Stimulated activated CD8-positive, alpha-beta memory T cell treated with anti-CD3 and anti-CD28 coated beads, Interleukin-12 subunit alpha, Interleukin-12 subunit beta, amount 100 ng/mL, for 4 hours (primary cell): ENCODE measurements at regions not wholly inside any gene's neighbourhood (a gene's known extent, or its start where the extent isn't known, plus 50 kb on each side); places are given as distances from the start of the nearest gene placed in this dataset.

ENCODE experiments used
- DNase-seq: peaks from one replicate; pipeline ENCODE4 v3.0.0-alpha.2; 2020; ENCODE audit warnings: low read depth

DNA sequence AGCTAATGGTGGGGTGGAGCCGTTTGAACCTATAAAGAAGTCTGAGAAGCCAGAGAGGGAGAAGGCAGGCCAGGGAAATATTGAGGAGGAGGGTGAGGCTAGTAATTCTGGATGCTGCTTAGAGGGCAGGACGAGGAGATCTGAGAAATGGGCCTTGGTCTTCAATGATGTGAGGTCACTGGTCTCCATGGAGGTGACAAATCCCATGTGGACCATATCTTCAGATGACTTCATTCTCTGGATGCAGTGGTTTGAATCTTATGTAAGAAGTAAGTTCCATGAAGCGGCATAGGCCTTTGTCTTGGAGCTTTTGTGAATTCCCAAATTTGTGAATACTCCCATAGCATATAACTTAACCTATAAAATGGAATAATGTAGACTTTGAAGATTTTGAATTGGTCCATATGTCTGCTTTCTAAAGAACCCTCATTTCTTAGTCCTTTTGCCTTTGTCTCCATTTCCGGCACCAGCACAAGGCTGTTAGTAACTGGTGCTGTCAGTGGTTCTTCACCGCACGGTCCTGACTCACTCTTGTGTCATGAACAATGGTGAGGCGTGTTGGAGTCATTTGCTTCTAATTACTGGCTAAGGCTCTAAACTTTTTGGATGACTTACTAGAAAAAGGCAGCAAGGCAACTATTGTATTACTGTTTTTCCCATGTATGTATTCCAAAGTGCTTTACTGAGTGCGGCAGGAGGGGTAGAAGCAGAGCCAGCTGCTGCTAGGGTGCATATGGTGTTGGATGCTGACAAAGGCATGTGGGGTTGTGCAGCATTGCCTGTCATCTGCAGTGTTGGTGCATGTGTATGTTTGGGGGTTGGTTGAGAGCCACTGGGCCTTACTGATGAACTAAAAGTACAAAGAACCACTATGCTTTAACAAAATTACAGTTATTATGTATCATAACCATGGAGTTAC lies 279.3 kb upstream of the C2CD4B start:
- DNase-seq = no peak

DNA sequence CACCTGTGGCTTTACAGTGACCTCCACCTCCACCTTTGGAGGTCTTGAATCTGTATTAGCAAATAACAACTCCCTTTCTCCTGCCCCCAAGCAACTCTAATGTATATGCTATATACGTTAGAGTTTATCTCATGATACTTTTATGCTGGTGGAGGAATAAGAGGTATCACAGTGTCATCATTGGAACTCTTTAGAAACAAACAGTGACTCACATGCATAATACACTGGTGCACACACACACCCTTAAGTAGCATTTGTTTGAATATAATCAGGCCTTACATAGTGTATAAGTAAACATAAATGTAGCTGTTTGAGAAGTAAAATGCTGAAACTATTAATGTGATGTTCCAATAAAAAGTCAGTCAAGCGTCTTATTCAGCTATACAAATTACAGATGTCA lies 280.2 kb upstream of the C2CD4B start:
- DNase-seq = no peak

DNA sequence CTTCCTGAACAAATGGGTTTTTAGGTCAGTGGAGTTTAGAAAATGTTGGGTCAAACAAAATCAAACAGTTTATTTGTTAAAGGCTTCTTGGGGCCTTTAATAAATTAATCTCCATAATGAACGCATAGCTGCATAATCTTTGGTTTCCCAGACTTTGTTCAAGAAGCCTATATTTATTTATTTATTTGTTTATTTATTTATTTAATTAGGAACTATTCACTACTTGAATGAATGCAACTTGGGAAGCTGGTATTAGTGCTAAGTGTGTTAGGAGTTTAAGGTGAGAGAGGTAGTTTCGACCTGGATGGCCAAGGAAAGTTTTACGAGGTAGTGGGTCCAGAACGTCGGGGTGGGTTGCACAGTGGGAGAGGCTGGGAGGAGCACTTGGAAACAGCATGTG lies 281.9 kb upstream of the C2CD4B start:
- no peak for DNase-seq

DNA sequence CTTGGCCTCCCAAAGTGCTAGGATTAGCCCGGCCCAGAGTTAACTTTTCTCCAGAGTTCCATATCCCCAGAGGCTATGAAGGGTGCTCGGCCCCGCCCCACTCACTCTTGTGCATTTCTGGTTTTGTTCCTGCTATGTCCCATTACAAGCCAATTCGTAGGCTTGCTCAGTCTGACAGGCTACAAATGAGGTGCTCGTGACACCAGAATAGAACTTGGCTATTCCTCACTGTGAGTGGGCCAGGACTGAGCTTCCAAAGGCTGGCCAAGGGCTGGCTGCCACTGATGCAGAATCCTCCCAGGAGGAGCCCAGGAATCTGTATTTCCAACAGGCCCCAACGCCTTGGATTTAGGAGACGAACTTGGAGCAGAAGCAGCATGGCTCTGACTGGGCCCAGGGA lies 282.7 kb upstream of the C2CD4B start:
- DNase-seq = no peak

DNA sequence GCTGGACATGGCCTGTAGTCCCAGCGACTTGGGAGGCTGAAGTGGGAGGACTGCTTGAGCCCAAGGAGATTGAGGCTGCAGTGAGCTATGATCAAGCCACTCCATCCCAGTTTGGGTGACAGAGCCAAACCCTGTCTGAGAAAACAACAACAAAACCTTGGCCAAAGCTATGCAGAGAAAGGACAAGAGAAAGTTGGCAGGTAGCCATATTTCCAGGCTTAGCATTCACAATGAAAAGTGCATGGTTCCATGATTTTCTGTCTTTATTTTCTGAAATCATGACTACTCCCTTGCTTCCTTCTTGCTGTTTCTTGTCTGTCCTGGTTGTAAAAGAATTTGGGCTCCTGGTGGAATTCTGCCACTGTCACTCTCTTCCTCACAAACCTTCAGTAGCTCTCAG lies 284.6 kb upstream of the C2CD4B start:
- no peak for DNase-seq

DNA sequence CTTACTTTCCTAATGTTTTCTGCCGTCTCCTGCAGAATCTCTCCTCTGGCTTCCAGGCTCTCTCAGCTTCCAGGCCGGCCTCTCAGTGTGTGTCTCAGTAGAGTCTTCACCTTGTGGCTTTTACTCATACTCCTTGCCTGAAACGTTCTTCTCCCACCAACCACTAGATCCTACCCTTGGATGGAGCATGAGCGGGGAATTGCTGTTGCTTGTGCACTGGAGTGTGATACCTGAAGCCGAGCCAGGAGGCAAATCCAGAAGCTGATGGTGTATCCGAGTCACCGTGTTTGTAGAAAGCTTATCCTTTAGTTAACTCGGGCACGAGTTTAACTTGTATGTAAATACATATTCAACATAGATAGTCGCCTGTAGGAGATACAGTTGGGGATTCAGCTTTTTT lies 285.0 kb upstream of the C2CD4B start:
- DNase-seq = no peak

DNA sequence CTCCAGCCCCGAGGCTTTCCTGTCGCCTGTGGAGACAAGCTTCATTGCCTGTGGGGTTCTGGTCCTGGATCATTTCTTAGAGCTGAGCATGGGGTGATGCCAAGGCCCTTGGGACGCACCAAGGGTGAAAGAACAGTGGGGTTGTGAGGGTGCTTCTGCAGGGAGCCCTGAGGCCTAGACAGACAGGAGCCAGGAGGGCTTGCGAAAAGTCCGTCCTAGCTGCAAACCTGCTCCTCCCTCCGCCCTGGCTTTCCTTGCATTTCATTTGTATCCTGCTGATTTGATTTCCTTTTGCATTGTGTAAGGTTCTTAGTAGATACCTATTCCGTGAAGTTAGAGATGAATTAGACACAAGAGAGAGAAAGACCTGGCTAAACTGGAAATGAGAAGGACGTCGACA lies 286.9 kb upstream of the C2CD4B start:
- no peak for DNase-seq

DNA sequence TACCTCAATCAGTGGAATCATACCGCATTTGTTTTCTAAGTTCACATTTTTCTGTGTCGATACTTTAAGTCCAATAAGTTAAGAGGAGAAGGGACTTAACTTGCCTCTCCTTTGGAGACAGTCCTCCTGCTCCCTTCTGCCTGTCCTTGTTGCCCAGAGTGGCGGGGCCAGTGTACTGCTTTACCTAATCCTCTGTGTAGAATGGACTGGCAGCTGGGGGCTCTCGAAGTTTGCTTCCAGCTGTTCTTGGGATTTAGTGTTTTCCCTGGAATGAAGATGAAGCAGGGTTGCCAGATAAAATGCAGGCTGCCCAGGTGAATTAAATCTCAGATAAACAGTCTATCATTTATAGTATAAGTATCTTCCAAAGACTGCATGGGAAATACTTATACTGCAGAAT lies 287.6 kb upstream of the C2CD4B start:
- no peak for DNase-seq

DNA sequence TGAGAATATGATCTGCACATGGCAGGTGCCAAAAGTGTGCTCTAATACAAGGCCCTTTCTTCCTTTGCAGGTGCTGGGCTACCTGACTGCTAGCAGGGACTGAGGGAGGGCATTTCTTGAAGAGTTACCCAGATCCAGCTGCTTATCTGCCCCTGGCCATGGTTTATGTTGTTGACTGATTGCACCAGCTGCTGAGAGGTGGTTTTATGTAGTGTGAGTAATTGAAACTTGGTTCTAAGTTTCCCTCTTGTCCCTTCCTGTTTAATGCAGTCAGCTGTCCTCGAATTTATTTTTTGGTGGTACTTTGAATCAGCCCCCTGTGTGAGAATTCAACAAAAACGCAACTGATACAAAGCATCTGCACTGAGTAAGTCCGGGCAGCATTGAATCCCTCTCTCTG lies 288.3 kb upstream of the C2CD4B start:
- DNase-seq = no peak

DNA sequence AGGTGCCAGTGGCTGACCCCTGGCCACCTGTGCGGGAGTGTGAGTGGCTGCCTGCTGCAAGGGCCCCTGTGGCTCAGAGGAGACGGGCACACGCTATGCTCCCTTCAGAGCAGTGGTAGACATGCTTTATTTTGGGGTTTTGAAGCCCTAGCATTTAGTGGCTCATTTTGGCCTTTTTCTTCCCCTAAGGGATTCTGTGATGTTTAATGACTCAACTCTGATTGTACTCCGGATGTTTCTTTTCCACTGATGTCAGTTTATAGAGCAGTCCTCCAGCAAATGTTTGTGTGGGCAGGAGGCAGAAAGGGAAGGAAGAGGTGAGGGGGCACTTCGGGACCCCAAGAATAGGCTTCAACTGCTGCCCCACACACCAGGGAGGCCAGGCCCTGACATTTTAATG lies 288.9 kb upstream of the C2CD4B start:
- no peak for DNase-seq

DNA sequence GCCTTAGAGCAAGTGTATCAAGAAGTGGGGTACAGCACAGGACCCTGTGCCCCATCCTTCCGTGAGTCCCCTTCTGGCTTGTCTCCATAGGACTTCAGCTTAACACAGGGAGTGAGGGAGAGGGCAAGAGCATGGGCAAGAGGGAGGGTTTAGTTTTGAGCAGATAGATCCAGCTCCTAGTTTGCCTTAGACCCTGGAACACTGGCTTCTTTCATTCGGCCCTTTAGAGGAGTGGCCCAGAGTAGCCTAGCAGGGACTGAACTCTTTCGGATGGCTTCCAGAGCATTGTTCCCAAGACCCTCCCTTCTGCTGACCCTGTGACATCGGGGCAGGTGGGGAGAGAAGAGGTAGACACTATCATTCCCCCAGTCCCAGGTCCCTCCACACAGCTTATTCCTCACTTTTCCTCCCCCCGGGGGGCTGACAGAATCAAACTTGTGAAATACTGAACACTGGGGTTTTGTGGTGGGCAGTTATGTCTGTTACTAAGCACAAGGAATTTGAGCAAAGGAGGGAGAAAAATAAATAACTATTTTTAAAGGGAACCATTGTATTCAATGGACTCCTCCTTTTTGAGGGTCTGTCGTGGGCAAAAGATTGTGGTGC lies 289.6 kb upstream of the C2CD4B start:
- DNase-seq = no peak

DNA sequence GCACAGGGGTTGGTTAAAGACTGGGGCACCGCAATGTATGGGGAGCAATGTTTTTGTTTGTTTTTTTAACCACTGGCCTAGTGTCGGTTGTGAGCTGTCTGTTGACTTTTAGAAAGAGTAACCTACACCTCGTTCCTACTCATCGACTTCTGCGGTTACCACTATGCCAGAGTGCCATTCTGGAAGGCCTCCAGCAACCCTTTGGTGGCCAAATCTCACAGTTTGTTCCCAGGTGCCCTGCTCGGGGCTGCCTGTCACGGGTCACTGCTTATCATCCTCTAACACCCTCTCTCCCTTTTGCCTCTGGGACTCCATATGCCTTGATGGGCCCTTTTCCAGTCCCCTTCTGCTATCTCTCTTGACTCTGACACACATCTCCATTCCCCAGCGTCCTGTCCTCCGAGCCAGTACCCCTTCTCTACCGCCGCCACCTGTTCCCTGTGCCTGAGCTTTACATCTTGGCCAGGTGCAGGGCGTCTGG lies 290.4 kb upstream of the C2CD4B start:
- DNase-seq = no peak

DNA sequence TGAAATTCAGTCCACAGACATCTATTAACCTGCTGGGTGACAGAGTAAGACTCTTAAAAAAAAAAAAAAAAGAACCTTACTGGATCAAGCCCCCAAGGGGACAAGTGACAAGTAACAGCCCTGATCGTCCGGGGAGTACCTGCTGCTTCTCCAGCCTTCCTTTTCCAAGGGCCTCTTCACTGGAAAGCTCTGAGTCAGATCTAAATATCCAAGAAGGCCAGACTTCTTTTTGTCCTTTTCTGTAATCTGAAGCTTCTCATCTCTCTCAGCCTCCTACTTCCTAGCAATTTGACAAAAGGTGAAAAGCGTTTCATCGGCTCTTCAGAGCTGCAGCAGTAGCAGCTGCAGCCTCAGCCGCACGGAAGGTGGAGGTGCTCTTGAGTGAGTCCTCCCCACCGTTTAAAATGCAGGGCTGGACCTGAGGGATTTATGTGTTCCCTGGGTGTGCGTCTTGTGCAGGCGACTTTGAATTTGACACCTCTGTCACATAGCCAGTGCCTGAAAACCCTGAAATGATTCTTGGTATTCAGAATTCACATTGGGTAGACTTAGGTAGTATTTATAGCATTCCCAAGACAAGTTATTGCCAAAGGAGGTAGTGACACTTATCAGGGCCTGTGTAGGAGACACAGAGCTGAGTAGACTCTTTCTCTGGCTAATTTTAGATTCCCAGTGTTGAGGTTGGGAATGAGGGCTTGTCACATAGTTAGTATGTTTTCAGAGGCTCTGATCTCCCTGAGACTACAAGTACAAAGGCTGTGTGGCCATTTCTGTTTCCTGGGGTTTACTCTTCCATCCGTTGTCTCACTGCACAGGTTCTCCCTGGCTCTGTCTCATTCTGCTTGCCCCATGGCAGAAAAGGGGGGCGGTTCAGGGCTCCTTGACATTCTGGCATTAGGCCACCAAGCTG lies 291.2 kb upstream of the C2CD4B start:
- no peak for DNase-seq

DNA sequence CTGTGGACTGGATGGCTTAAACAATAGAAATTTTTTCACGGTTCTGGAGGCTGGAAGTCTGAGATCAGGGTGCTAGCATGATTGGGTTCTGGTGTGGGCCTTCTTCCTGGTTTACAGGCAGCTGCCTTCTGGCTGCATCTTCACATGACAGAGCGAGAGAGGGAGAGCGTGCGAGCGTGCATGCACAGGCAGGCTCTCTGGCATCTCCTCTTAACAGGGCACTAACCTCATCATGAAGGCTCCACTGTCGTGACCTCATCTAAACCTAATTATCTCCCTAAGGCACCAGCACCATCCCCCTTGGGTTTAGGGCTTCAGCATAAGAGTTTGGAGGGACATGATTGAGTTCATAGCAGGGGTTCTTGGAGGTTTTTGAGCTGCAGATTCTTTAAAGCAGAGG lies 292.0 kb upstream of the C2CD4B start:
- no peak for DNase-seq

DNA sequence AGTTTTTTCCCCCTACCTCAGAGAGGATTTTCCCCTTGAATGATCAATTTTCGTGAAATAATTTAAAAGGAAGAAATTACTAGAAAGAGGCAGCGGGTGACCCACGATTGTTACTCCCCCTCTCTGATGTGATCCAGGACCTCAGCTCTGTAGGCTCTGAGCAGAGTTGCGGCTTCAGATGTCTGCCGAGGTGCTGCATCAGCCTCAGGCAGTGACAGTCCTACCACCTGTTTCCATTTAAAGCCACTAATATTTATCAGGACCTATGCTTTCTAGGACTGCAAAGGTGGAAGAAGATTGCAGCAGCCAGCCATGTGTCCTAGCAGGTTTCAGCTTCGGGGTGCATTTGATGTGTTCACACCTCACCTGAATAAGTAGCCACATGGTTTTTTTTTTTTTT lies 294.8 kb upstream of the C2CD4B start:
- no peak for DNase-seq

DNA sequence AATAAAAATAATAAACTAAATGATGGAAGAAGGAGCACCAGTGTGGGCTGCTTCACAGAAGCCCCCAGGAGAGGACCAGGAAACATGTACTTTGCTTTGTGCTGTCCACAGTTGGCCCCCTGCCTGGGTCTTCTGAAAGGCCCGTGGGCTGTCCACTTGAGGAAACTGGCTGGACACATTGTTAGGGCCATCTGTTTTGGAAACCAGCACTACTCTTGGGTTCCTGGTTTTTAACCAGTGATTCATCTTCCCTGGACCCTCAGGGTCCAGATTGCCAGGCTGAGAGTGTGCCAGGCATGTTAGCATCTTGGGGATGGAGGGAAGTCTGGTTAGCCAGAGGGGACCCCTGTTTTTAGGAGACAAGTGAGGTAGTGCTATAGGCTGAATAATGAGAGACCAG lies 297.2 kb upstream of the C2CD4B start:
- DNase-seq = no peak

DNA sequence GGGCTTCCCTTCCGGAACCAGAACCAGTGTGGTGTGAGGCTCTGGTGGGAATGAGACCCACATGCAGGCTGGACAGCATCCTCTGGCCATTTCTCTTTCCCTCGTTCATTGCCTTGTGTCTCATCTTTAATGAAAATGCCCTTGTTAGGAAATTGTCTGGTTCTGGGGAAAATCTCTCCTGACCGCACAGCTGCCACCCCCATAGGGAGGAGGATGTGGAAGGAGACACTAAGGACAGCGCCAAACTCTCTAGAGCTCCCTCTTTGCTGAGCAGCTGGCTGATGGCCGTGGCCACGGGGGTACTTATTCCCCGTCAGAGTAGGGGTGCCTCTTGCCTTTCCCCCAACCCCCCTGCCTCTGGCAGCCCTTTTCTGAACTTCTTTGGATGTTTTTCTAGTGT lies 297.6 kb upstream of the C2CD4B start:
- DNase-seq = no peak

DNA sequence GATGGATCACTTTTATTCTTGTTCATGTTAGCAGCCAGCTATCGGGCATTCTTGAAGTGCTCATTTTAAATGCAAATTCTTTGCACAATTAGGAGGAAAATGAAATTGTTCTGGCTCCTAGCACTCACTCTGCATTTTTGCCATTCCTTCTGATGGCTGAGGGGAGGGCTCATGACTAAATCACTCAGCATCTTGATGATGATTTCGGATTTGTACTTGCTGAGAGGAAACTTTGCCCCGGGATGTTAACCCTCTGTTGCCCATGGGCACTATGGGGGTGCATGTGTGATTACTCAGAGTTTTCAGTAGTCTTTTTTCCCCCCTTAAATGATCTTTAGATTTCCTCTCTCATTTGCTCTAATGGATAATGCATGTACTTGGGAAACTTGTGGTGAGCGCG lies 299.6 kb upstream of the C2CD4B start:
- DNase-seq = no peak

DNA sequence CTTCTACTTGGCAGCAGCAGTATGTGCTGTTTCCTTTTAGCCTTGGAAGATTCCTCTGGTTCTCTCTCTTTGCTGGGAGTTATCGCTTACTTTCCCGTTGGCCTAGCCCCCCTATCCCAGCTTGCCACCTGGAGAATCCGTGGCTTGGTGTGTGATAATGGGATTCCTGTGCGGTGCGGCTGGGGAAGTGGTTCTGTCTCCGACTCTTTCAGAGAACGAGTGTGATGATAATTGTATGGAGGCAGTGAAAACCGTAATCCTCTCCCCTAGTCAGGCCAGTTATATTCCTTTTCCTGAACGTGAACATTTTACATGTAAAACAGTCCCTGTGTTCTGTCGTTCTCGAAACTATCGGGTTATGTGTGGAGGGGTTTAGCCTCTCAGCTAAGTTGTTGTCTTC lies 300.1 kb upstream of the C2CD4B start:
- no peak for DNase-seq

DNA sequence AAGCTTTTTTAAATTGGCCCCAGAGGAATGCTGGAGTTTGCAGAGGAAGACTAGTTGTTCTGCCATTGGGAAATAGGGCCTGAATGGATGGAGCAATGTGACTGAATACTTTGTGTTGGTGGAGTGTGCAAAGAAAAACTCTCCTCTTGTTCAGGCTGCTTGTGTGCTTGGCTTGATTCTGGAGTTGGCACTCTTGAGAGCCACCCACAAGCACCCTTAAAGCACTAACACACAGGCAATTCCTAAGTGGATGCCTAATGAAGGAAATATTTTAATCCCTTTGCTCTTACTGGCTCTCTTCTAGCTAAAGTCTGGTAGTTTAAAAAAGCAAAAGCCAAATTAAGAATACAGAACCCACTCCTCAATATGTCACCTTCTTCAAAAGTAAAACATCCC lies 304.4 kb upstream of the C2CD4B start:
- no peak for DNase-seq

DNA sequence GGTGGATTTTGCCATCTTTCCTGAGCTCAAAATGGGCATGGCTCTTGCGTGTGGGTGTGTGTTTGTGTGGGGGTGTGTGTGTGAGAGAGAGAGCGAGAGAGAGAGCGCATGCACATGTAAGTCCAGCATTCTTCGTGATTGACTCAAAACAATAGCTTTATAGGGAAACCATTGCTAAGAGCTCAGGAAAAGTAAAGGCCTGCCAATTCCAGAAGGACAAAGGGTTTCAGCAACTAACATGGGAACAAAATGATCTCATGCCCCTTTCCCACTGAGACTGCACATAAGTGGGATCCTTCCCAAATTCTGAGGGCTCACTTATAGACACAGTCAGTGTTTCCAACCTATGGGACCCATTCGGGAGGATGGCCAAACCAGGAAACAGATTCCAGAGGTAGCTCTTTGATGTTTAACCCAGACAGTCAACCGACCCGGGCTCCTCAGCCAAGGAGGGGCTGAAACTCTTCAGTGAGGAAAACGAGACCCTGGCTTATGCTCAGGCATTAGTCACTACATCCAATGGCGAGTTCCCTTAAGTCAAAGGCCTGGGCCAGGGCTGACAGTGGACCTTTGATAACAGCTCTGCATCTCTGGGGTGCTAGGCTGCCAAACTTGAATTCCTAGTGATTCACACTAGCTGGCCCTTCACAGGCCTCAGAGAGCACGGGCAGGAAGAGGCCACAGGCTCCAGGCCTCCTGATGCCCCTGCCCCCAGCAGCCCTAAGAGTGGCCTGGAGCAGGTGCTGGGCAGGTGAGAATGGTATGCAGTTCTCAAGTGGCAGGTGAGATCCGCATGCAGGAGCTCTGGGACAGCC lies 305.0 kb upstream of the C2CD4B start:
- no peak for DNase-seq
